ENCODE measurements at regions not wholly inside any gene's neighbourhood (a gene's known extent, or its start where the extent isn't known, plus 50 kb on each side); places are given as distances from the start of the nearest gene placed in this dataset.
"Not testable (repeated sequence)": the region's sequence is repeated elsewhere in the genome, so short reads cannot be mapped to it uniquely, and the experiment has no call there.

GRCh38 chr11:71167814-71168213, 84.6 kb downstream of the SHANK2 start:
- not testable (repeated sequence) for TF ChIP-seq CTCF (IDR thresholded peaks at IDR 0.05; ENCODE audit: insufficient read depth, low read length, poor library complexity, severe bottlenecking); EZH2phosphoT487 (conservative IDR thresholded peaks at IDR 0.05; ENCODE audit: low read length)
